ENCODE measurements at regions not wholly inside any gene's neighbourhood (a gene's known extent, or its start where the extent isn't known, plus 50 kb on each side); places are given as distances from the start of the nearest gene placed in this dataset.

DNA sequence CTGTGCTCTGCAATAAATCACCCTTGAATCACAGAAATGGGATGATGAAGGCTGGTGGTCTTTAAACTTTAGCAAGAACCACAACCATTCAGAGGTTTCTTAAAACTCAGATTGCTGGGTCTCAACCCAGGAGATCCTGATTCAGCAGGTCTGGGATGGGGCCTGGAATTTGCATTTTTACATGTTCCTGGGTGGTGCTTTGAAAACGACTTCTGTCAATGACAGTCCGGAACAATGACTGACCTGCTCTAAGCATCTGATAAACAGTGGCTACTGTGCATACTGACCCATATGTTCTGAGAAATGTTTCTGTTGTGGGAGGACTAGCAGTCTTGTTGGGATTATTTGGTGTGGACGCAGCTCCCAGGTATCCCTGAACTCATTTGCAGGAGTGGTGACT is 92.7 kb downstream of the GADD45G start:
- DNase-seq: no peak

GRCh38 chr9:89698411-89699005 is 93.7 kb downstream of the GADD45G start:
- no peak for DNase-seq

GRCh38 chr9:89699646-89700045 is 94.8 kb downstream of the GADD45G start:
- no peak for DNase-seq

GRCh38 chr9:89701221-89701798 is 96.5 kb downstream of the GADD45G start:
- no peak for DNase-seq

- DNase-seq: no peak
Observed at GRCh38 chr9:89702401-89702800, 97.6 kb downstream of the GADD45G start.

GRCh38 chr9:89705651-89706050 is 100.8 kb downstream of the GADD45G start:
- no peak for DNase-seq

DNA sequence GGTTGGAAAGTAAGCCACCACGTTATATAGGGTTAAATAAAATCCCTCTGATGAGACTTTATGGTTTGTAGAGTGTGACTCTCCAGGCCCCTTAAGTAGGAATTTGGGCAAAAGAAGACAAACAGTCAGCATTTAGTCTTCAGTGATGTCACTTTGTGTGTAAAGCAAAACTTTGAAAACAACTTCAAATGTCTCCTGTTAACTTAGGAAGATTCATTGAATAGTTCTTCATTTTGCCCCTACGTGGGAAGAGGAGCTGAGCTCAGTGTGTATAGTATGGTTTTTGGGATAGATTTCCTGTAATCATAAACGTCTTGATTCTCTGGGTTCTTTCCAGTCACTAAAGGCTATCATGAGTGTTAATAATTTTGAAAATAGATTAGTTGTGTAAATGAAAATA is 101.3 kb downstream of the GADD45G start:
- no peak for DNase-seq

DNA sequence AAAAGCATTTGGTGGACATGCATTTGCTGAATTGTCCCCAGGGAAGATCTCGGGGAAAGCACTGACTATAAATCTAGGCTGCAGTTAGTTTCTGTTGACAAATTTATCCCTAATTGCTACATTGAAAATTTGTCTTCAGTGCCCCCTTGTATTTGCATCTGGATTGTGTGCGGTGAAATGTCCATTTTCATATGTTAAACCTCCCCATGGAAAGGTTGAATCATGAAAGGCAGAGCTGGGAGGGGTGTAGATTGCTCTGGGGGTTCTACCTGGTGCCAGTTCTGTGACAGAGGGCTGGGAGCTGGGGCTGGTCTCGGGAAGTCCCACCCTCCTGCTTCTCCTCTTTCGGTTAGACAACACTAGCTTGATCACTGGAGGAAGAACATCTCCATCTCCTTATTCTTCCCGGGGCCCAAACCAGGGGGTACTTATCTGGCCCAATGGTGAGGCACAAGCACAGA is 101.9 kb downstream of the GADD45G start:
- no peak for DNase-seq

DNA sequence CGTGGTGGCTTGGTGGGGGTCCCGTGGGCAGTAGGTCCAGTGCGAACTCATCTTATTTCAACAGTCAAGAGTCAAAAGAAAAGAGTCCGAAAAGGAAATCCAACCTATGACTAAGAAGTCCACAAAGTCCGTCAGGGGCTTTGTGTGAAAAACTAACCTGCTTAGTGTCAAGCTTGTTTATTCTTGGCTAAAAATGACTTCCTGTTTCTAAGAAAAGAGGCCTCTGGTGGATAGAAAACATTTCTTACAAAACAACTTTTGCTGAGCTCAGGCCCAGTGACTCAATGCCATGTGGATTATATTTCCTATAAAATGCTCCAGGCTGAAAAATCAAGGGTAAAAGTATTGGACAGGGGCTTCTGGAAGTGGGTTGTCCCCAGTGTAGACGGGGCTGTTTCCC is 105.9 kb downstream of the GADD45G start:
- peak; percentile 13 for DNase-seq

- no peak for DNase-seq
Observed at GRCh38 chr9:89711866-89712265, 107.1 kb downstream of the GADD45G start.

- no peak for DNase-seq
Observed at GRCh38 chr9:89712283-89712682, 107.5 kb downstream of the GADD45G start.

DNA sequence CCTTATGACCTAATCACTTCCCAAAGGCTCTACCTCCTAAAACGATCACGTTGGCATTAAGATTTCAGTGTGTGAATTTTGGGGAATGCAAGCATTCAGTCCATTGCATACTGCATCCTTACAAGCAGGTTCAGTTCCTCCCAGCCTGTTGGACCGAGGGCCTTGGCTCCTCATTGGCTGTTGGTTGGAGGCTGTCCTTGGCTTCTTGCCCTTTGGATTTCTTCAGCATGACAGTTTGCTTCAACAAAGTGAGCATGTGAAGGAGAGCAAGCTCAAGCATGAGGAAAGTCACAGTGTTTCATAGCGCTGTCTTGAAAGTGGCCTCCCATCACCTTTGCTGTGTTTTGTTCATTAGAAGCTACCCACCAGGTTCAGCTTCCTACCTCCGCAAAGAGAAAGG is 109.5 kb downstream of the GADD45G start:
- peak; percentile 16 for DNase-seq

DNA sequence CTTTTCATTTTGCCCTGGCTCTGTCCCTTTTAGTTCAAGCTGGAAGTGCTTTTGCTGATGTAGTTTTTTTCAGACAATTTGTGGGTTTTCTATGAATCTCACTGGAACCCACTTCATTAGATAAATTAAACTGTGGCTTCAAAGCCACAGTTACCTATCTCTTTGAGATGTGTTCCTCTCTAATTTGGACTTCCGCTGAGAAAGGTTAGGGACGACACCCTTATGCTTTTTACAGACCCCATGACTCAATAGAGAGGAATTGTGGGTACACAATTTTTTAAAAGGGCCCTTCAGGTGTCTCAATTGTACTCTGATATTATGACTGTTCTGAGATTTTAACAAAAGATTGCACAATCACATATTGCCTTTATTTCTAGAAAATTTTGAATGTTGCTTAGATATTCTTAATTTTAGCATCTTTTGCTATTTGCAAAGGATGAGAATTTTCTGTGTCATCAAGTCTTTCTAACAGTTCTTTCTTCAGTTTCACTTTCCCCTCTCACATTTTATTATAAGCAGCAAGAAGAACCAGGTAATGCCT is 110.6 kb downstream of the GADD45G start:
- no peak for DNase-seq

- DNase-seq: no peak
Observed at GRCh38 chr9:89715881-89716280, 111.1 kb downstream of the GADD45G start.

DNA sequence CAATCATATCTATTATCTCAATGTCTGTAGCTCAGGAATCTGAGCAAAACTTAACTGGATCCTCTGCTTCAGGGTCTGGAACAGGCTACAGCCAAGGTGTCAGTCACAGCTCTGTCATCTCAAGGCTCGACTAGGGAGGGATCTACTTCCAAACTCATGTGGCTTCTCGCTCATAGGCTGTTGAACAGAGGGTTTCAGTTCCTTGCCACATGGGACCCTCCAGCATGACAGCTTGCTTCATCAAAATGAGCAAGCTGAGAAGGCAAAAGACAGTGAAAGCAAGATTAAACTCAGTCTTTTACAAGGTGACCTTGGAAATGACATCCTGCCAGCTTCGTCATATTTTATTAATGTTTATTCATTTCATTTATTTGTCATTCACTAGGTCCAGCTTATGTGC is 111.7 kb downstream of the GADD45G start:
- DNase-seq: no peak

GRCh38 chr9:89718176-89718575 is 113.4 kb downstream of the GADD45G start:
- DNase-seq: no peak

GRCh38 chr9:89718651-89719050 is 113.8 kb downstream of the GADD45G start:
- DNase-seq: no peak

DNA sequence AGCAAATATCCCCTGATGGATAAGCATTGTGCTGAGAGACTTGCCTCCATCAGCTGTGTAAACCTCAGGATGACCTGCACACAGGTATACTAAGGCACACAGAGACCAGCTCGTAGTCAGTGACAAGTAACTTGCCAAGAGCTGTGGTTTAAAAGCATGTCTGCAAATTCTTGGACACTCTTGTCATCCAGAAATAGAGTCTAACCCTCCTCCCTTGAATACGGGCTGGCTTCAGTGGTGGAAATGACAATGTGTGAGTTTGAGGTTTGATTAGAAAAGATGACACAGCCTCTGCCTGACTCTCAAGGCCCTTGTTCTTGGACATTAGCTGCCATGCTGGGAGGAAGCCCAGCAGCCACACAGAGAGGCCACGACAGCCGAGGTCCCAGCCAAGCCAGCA is 114.4 kb downstream of the GADD45G start:
- DNase-seq: peak; percentile 40

GRCh38 chr9:89720696-89721175 is 115.9 kb downstream of the GADD45G start:
- DNase-seq: peak; percentile 50

DNA sequence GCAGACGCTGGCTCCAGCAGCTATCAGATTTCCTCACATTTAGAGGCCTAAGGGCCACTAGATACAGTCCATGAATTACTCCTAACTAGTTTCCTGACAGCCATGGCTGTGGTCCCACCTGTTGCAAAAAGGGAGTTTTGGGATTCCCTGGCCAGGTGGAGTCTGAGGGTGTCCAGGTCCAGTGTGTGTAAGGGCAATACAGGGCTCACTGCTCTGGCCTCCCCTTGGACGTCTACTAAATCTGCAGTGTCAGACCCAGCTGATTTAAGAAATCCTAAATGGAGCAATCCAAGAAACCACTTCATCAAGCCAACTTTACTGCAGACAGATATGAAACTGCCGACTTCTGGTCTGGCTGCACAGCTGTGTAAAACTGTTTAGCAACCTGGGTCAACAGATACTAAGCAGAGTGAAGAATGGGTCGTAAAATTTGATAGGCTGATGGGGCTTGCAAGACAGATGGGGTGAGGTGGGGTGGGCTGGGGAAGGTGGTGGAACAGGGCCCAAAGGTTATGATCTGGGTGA is 116.4 kb downstream of the GADD45G start:
- DNase-seq: no peak

DNA sequence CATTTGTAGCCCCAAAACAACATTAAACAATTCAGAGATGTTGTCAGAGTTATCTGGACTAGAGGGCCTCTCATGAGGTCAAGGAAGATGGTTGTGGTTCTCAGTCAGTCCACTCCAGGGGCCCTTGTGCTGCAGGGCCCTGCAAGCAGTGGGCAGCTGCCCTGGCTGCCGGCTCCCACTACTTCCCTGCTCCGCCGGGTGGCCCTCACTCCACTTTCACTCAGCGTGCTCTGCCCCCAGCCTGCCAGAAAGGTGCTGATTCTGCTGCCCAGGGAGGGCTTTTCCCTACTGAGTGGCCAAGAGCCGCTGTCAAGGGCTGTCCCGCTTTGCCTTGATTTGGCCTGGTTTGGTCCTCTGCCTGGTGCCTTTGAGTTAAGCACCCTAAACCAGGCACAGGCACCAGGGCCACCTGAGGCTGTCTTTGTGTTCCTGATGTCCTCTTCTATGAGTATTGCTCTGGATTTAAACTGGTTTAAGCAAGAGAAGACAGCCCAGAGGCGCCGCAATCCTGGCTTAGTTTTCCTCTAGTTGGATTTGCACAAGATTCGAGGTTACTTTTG is 117.2 kb downstream of the GADD45G start:
- DNase-seq: no peak

DNA sequence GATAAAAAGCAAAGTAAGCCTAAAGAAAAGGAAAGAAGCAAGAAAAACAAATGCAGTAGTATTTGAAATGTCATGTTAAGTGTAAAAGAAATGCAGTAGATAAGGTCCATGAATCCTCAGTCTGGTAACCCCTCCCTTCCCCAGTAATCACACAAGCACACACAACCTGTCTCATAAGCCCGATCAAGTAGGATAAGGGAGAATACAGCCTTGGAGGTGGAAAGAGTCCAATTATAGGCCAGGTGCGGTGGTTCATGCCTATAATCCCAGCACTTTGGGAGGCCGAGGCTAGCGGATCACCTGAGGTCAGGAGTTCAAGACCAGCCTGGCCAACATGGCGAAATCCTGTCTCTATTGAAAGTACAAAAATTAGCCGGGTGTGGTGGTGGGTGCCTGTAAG is 117.9 kb downstream of the GADD45G start:
- no peak for DNase-seq

- DNase-seq: peak; percentile 72
Observed at GRCh38 chr9:89723469-89724100, 118.8 kb downstream of the GADD45G start.

DNA sequence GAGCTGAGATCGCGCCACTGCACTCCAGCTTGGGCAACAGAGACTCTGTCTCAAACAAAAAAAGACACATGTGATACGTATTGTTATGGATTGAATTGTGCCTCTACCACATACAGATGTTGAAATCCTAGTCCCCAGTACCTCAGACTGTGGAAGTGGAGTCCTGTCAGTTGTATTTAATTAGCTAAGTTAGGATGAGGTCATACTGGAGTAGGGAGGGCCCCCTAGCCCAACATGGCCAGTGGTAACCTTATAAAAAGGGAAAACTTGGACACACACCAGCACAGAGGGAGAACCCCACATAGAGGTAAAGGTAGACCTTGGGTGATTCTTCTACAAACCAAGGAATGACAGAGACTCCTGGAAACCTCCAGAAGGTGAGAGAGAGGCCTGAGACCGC is 119.8 kb downstream of the GADD45G start:
- no peak for DNase-seq

Data from fibroblast of upper back skin (primary cell).